Activated T-helper 1 cell treated with anti-CD3 and anti-CD28 coated beads, Interleukin-12 subunit alpha, Interleukin-12 subunit beta, Interleukin-2, Interleukin-4 antibody, amounts not matched to agents 30 ng/mL and 10 ng/mL and 1 ng/mL, durations not matched to agents 14 hours and 24 hours and 36 hours (primary cell): ENCODE measurements at regions not wholly inside any gene's neighbourhood (a gene's known extent, or its start where the extent isn't known, plus 50 kb on each side); places are given as distances from the start of the nearest gene placed in this dataset.

Experiments
- DNase-seq: peaks from one replicate; pipeline ENCODE4 v3.0.0; 2021; ENCODE audit warnings: low spot score
- H3K27ac Mint-ChIP-seq: one replicate; pipeline ENCODE4 v1.8.0; 2021; ENCODE audit warnings: mild to moderate bottlenecking, mixed read lengths
- H3K27me3 Mint-ChIP-seq: one replicate; pipeline ENCODE4 v1.8.0; 2022; ENCODE audit warnings: mild to moderate bottlenecking, moderate library complexity, mixed read lengths; ENCODE audit not compliant: insufficient read depth
- H3K36me3 Mint-ChIP-seq: one replicate; pipeline ENCODE4 v1.8.0; 2021; ENCODE audit warnings: low read depth, mixed read lengths
- H3K4me1 Mint-ChIP-seq: one replicate; pipeline ENCODE4 v1.8.0; 2021; ENCODE audit warnings: low read depth, mixed read lengths
- H3K4me3 Mint-ChIP-seq: one replicate; pipeline ENCODE4 v1.8.0; 2021; ENCODE audit warnings: mild to moderate bottlenecking, moderate library complexity, mixed read lengths
- H3K9me3 Mint-ChIP-seq: one replicate; pipeline ENCODE4 v1.8.0; 2021; ENCODE audit warnings: mixed read lengths
- intact Hi-C: fragments of 100-400 bp; cut with micrococcal nuclease; formaldehyde crosslinking; loops from one replicate; pipeline ENCODE4 v1.15.1; 2024

GRCh38 chr1:226798427-226799411 lies 59.6 kb upstream of the ITPKB start:
- Mint-ChIP-seq H3K4me3 (peak overlapping the region; percentile 68), H3K4me1 (peaks cover 26% of the 10 kb centered on the region), H3K27ac (peak overlapping the region; percentile 88), H3K27me3 (peaks cover 16% of the 10 kb centered on the region), H3K36me3 (no peaks in the 10 kb centered on the region), H3K9me3 (no peaks in the 10 kb centered on the region)
- peak; percentile 63 for DNase-seq
- intact Hi-C loops = loop anchor here (1.0 to 5.0 kb wide), 6 partner anchors 30 to 172 kb away; partner anchors contain the start of gene ITPKB

- peak overlapping the region; percentile 11 for H3K27ac Mint-ChIP-seq
- intact Hi-C loops = loop anchor here (5.0 kb wide), 1 partner anchor 120 kb away; no protein-coding TSS in a partner anchor
- H3K36me3 Mint-ChIP-seq = peaks cover 1% of the 10 kb centered on the region
- peaks cover 26% of the 10 kb centered on the region for H3K4me1 Mint-ChIP-seq
- no peak for DNase-seq
- no peak overlapping the region for H3K4me3 Mint-ChIP-seq
- no peaks in the 10 kb centered on the region for H3K9me3 Mint-ChIP-seq
- peaks cover 28% of the 10 kb centered on the region for H3K27me3 Mint-ChIP-seq
Measured at GRCh38 chr1:226797151-226797550, 58.1 kb upstream of the ITPKB start.

- peaks cover 1% of the 10 kb centered on the region for H3K36me3 Mint-ChIP-seq
- H3K4me1 Mint-ChIP-seq = peaks cover 11% of the 10 kb centered on the region
- no peak overlapping the region for H3K4me3 Mint-ChIP-seq
- intact Hi-C loops = no loop called here
- DNase-seq = no peak
- no peaks in the 10 kb centered on the region for H3K9me3 Mint-ChIP-seq
- no peak overlapping the region for H3K27ac Mint-ChIP-seq
- peaks cover 41% of the 10 kb centered on the region for H3K27me3 Mint-ChIP-seq
Measured at GRCh38 chr1:226793620-226794276, 54.7 kb upstream of the ITPKB start.

GRCh38 chr1:226792368-226792767 lies 53.3 kb upstream of the ITPKB start:
- Mint-ChIP-seq H3K27me3 (peaks cover 45% of the 10 kb centered on the region), H3K27ac (no peak overlapping the region), H3K4me3 (no peak overlapping the region), H3K36me3 (peaks cover 1% of the 10 kb centered on the region), H3K9me3 (no peaks in the 10 kb centered on the region), H3K4me1 (peaks cover 4% of the 10 kb centered on the region)
- no peak for DNase-seq
- intact Hi-C loops = no loop called here

GRCh38 chr1:226790545-226791181 lies 51.6 kb upstream of the ITPKB start:
- Mint-ChIP-seq H3K9me3 (no peaks in the 10 kb centered on the region), H3K27ac (no peak overlapping the region), H3K4me3 (no peak overlapping the region), H3K36me3 (peaks cover 1% of the 10 kb centered on the region), H3K4me1 (no peaks in the 10 kb centered on the region), H3K27me3 (peaks cover 49% of the 10 kb centered on the region)
- no peak for DNase-seq
- intact Hi-C loops = no loop called here

- Mint-ChIP-seq H3K4me1 (no peaks in the 10 kb centered on the region), H3K4me3 (no peak overlapping the region), H3K27ac (no peak overlapping the region), H3K27me3 (peaks cover 38% of the 10 kb centered on the region), H3K9me3 (no peaks in the 10 kb centered on the region), H3K36me3 (peaks cover 1% of the 10 kb centered on the region)
- no peak for DNase-seq
- intact Hi-C loops = no loop called here
Measured at GRCh38 chr1:226788965-226789364, 49.9 kb upstream of the ITPKB start.
